CD4-positive, alpha-beta T cell treated with Interleukin-15 for 1 hour (primary cell): ENCODE measurements at regions not wholly inside any gene's neighbourhood (a gene's known extent, or its start where the extent isn't known, plus 50 kb on each side); places are given as distances from the start of the nearest gene placed in this dataset.
"Not testable (repeated sequence)": the region's sequence is repeated elsewhere in the genome, so short reads cannot be mapped to it uniquely, and the experiment has no call there.

Experiments used
- DNase-seq: peaks from one replicate; pipeline ENCODE4 v3.0.0-alpha.2; 2020

DNA sequence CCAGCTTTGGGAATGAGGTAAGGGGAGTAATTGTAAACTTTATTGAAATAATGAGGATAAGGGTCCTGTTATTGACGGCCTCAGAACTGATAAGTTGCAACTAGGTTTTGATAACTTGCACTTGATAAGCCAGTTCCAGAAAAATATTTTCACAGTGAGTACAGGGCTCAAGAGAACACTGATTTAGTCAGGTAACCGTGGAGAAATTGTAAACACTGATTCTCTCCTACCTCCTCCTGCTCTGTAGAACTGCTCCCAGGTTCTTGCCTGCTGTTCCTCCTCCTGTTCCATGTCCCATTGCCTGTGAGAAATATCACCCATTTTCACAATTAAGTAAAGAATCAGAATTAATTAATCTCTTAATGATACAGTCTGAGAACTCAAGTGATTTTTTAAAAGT lies 55.0 kb upstream of the CXXC4 start:
- DNase-seq = no peak

DNA sequence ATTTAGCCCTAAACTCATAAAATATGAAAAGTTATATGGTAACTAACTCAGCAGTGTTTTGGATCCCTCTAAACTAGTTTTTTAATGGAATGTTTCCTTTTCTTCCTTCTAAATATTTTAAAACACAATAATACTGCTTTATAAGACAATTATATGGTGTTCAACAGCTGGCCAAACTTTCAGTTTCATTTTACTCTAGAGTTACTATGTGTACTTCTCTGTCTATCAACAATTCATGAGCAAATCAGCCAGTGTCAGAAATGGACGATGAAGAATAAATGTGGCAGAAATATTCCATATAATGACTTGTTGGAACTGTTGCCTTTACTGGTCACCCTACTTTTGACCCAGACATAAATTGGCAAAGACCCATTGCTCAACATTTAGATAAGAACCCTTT lies 64.8 kb upstream of the CXXC4 start:
- no peak for DNase-seq

DNA sequence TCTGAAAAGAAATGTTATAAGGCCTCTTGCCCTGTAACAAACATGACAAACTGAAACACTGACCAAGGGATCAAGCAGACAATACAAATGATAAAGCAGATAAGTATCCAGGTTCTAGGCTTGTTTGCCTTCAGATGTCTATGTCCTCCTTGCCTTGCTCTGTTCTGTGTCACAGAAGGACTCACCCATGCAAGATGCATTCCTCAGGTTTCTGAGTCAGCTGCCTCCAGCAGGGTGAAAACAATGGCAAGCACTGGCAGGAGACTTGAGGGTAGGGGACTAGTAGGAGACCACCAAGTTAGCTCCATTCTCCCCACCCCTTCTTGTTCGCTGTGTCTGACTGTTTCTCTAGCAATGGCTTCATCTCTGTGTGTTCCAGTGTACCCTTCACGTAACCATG lies 76.6 kb upstream of the CXXC4 start:
- no peak for DNase-seq

DNA sequence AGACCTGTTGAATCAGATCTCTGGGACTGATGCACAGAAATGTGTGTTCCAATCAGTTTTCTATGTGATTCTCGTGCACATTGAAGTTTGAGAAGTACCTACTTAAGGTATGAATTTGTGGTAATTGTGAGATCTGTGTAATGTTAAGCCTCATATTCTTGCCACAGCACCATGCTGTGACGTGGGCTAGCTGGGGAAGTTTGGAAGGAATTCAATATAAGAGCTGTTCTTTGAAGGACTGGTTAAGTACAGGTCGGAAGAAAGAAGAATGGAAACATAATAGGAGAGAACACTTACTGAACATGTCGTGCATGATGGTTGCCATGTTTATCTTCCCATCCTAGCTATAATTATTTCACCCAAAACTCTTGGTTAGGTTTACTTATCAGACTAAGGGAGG lies 79.7 kb upstream of the CXXC4 start:
- DNase-seq = no peak

DNA sequence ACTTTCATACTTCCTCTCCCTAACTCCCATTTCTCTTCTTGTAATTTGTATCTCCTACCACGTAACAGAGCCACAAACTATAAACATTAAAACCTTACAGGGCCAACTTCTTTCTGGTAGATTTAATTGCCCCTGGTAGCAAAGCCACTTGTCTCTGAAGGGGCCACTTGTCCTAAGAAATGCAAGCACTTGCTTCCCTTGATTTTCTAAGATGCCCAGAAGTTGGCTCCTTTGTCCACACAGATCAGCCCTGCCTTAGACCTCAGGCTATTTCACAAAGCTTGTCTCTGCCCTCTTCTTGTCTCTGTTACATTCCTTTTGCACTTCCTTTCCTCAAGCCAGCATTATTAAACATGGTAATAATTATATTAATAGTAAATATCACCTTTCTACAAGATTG lies 80.6 kb upstream of the CXXC4 start:
- DNase-seq = no peak

DNA sequence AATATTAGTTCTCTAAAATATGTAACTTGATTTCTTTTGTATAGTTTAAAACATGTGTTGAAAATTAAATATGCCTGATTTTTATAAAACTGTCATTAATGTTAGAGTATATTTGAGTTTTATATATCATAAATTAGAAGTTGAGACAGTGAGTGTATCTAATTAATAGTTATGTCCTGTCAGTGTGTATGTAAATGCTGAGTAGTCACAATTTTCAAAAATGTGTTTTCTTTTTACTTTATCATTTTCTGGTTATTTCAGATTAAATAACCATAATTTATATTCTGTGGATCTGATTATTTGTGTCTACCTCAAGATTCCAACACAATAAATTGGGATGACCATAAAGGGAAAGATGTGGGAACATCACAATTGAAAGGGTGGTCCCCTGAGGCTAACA lies 82.7 kb upstream of the CXXC4 start:
- DNase-seq = no peak

DNA sequence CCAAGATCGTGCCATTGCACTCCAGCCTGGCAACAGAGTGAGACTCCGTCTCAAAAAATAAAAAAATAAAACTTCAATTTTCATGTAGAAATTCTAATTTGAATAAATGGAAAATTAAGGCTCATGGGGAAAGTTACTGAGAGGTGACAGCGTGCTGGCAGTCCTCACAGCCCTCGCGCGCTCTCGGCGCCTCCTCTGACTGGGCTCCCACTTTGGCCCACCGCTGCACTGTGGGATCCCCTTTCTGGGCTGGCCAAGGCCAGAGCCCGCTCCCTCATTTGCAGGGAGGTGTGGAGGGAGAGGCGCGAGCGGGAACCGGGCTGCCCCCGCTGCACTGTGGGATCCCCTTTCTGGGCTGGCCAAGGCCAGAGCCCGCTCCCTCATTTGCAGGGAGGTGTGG lies 86.8 kb upstream of the CXXC4 start:
- DNase-seq = not testable (repeated sequence)

DNA sequence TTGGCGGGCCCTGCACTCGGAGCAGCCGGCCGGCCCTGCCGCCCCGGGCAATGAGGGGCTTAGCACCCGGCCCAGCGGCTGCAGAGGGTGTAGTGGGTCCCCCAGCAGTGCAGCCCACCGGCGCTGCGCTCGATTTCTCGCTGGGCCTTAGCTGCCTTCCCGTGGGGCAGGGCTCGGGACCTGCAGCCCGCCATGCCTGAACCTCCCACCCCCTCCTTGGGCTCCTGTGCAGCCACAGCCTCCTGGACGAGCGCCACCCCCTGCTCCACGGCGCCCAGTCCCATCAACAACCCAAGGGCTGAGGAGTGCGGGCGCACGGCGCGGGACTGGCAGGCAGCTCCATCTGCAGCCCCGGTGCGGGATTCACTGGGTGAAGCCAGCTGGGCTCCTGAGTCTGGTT lies 87.4 kb upstream of the CXXC4 start:
- DNase-seq = not testable (repeated sequence)

DNA sequence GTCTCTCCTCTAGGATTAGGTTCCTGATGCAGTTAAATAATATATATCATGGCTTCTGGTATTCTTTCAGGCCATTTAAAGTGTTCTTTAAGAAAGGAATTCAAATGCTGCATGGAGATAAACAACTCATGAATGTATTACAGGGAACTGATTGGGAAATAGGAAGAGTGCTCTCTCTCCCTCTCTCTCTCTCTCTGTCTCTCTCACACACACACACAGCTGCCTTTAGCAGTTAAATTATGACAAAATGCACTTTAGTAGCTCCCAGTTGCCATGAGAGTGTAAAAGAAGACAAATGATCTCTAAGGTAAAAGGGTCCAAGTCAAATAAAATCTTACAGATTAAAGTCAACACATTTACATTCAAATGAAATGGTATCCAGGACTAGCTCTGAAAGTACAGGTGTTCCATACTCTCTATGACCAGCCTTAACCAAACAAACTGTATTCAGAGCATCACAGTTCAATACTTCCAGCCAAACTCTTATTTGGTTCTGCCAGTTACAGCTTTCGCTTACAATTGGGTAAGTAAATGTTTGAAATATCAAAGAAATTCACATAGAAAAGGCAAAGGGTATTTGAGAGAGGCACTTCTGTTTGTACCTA lies 94.7 kb upstream of the CXXC4 start:
- no peak for DNase-seq

DNA sequence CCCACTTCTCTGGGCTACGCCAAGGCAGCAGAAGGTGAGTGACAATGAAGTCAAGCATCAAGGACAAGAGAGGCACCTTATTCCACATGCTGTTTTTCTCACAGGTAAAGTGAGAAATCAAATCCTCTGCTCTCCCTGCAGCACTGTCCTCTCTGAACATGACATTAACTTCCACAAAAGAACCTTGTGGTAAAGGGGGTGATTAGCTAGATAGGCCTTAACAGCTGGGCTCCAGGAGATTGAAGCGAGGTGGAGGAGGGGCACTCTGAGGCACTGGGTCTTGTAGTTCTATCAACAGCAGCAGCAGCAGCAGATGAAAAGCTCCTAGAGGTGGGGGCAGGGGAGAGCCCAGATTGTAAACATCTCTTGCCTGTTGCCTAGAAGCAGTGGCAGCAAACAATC lies 96.8 kb upstream of the CXXC4 start:
- DNase-seq = no peak

DNA sequence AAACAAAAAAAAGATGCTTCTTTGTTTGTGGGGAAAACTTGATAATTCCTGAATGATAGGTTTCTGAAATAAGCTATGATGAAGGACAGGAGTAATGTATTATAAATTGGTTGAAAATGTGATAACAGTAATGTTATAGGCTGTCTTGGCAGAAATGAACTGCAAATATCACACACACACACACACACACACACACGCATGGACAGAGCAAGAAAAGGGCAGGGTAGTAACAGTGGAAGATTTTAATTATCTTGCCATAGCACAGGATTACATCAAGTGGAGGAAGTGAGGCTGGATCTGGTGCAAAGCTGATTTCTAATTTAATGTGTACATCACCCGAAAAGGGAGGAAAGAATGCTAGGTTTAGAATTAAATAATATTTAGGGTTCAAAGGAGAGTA lies 97.5 kb upstream of the CXXC4 start:
- no peak for DNase-seq

DNA sequence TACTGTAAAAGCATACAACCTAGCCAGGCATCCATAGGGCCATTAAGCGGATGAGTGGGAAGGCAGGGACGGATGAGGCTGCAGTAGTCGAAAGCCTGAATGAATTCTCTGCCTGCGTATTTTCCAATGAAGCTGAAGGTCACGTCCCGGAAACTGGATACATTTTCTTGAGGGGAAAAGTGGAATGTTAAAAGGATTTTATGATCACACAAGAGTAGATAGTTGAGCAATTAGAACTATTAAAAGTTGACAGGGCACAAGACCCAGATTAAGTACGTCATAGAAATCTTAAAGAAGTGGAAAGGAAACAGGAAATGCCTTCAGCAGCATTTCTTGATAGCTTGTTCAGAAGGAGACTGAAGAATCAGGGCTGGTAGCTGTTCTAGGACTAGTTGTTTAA lies 98.3 kb upstream of the CXXC4 start:
- no peak for DNase-seq

DNA sequence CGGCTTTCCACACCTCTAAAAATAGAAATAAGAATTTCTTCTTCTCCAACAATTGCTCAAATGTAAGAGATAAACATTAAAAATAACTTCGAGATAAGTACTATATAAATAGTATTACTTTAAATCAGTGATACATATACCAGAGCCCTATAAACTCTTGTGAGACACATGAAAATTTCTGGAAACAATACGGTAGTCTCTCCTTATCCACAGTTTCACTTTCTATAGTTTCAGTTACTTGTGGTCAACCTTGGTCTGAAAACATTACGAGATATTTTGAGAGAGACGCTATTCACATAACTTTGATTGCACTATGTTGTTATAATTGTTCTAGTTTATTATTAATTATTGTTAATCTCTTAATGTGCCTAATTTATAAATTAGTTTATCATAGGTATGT lies 101.5 kb upstream of the CXXC4 start:
- no peak for DNase-seq

DNA sequence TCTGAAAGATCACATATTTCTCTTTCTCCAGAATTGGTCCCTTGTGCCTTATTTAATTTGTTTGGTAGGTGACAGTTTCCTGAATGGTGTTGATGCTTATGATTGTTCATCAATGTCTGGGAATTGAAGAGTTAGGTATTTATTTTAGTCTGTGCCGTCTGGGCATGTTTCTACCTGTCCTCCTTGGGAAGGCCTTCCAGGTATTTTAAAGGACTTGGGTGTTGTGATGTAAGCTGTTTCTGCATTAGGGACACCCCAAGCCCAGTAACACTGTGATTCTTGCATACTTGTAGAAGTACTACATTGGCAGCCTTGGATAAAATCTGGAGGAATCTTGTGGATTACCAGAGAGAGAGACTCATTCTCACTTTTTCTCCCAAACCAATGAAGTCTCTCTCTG lies 120.8 kb upstream of the CXXC4 start:
- no peak for DNase-seq

DNA sequence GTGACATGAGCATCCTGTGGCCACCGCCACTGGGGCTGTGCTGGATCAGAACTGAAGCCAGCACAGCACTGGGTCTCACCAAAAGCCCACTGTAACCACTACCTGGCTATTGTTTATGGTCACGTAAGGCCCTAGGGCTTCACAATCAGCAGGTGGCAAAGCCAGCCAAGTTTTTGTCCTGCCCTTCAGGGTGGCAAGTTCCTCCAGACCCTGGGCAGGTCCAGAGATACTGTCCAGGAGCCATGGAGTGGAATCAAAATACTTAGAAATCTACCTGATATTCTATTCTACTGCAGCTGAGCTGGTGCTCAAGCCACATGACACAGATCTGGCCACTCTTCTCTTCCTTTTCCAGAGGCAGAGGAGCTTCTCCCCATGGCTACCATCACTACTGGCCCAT lies 121.2 kb upstream of the CXXC4 start:
- DNase-seq = no peak

DNA sequence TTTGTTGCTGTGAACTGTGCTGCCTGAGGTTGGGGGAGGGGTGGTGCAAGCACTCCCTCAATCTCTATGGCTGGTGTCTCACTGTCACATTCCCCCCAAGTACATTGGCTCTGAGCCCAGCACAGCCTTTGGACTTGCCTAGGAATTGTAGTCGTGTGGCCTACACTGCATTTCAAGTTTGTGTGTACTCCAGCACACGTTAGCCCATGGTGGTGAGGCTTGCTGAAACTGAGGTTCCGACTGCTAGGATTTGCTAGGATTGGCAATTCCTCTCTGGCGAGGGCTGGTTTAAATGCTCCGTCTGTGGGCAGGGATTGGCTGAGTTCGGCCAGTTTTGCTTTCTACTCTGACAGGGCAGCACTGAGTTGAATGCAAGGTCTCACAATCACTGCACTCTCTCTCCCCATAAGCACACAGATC lies 121.7 kb upstream of the CXXC4 start:
- no peak for DNase-seq

DNA sequence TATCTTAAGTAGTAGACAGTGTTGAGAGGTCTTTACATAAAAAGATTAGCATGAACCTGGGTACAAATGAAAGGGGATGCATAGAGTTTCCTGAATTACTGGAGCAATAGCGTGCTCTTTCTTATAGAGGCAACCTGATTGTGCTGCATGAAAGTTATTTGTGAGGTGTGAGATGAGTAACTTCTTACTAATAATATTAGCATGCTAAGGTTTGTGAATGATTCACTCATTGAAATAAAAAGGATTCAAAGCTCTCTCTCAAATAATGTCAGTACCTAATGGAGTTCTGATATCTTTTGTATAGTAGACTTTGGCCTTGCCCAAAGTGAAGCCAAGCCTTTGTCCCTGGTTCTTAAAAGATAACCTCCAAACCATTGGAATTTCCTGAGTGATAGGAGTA lies 131.0 kb upstream of the CXXC4 start:
- no peak for DNase-seq

DNA sequence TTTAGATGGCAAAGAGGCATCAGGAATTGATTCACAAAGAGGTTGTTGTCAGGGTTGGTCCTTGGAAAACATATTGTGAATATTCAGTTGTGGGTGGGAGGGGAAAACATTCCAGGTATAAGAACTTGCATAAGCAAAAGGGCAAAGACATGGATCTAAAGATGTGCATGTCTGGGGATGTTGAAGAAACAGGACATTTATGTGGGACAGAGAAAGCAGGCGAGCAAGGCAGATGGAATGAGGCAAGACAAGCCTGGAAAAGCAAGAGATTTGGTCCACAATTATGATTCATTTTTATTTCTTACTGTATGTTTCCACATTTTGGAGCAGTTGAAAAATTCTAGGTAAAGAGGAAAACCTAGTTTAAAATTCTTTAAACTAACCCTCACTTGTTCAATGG lies 134.9 kb upstream of the CXXC4 start:
- no peak for DNase-seq

DNA sequence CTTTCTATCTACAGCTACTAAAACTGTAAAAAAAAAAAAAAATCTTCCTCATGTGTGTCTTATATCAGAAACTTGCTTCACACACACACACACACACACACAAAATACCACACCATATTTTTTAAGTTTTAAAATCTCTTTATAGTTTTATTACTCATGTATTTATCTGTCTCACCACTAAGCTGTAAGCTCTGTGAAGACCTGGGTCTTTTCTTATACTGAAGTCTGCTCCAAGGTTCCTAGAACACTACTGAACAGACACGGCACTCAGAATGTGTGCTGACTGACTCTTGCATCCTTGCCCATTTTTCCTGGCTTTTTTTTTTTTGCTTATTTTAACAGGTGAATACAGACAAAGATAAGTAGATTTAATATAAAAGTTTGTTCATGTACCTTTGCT lies 135.6 kb upstream of the CXXC4 start:
- no peak for DNase-seq

DNA sequence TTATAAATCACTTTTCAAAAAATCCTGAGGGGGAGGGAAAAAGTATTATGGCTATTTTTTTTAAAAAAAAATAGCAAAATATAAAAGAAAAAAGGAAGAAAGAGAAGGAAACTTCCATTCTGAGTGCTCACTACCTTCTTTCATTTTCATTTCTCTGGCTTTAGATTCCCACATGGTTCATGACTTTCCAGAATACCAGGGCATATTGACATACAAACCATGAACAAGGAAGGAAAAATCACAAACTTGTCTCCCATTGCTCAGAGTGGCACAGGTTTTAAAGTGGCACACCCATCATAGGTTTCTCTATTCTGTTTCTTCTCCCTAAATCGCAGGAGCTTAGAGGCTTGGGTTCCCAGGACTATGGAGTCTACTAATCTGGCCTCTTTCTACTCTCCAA lies 136.3 kb upstream of the CXXC4 start:
- DNase-seq = no peak

DNA sequence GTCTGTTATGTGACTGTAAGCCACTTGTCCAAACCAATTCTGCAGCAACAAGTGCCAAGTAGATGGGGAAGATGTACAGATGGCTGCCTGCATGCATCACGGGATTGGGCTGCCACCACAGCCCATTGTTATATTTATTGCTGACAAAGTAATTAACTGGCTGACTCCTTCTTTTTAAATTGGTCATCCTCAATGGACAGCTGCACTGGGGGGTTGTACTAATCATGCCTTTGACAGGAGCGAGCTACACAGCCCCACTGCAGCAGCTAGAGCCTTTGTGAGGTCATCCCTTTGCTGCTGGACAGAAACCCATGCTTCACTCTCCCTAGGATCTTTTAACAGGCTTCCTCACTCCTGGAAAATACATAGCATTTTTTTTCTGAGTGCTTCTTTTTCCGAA lies 146.7 kb upstream of the CXXC4 start:
- no peak for DNase-seq

DNA sequence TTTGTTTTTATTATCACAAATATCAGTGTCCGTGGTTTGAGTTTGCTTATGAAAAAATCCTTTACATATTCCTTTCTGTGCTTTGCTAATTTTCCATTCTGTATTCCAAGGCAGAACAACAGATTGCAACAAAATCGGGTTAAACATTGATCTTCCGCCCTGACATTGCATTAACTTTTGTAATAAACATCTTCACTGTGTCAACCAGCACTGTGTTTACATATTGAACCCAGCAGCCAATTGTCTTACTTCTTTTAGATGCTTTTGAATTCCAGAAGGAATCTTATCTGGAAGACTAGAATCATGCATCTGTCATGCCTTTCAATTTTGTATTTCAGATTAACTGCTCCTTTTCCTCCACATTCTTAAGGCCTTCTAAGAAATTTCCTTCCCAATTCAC lies 147.8 kb upstream of the CXXC4 start:
- no peak for DNase-seq

DNA sequence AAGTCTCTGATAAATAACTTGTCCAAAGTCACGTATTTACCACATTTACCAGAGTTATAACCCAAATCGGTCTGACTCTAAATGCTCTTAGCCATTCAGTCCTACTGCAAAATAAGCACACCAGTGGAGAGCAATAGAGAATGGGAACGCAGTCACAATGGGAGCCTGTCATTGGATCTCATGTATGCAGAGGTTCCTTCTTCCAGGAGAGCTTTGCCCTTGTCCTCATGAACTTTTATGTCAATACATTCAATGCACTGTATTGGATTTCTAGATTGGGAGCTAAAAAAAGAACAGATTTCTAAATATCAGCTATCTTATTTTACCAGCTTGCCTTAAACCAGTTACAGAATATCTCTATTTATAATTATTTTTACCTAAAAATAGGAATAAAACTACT lies 149.1 kb upstream of the CXXC4 start:
- DNase-seq = no peak

DNA sequence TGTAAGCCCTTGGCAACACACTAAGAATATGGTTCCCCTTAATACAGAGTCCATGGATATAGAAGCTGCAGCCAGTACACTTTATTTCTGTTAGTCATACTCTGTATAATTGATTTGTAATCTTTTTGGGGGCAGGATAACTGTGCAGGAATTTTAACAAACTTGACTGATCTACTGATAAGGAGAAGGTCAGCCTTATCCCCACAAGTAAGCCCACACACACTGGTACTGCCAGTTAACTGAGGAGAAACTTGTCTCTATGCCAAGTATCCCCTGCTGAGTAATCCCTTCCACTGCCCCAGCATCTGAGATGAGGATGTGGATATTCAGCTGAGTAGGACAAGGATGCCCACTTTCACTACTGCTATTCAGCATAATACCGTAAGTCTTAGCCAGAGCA lies 154.9 kb upstream of the CXXC4 start:
- DNase-seq = no peak

DNA sequence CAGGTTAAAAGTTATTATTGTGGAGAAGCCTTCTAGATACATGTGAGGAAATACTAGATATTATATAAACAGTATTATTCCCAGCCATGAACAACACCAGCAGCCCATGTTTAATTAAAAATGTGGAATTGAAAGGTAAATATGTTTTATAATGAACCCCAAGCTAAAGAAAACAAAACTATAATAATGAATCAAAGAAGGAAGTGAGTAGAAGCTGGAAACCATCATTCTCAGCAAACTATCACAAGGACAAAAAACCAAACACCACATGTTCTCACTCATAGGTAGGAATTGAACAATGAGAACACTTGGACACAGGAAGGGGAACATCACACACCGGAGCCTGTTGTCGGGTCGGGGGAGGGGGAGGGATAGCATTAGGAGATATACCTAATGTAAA lies 167.6 kb upstream of the CXXC4 start:
- DNase-seq = not testable (repeated sequence)

DNA sequence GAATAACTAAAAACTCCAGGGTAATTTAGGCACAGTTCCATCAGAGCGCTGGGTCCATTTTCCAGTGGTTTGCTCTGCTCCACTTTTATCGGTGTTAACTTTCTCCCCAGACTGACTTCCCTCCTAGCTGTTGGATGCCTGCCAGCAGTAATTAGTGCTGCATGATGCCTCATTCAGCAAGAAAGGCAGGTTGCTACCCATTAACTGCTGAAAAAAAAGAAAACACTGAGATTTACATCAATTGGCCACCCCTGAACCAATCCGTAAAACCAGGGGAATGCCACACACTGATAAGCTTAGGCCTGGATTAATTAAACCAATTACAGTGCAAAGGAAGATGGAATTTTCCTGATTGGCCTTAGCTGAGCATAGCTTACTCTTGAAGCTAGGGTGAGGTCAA lies 182.4 kb upstream of the CXXC4 start:
- DNase-seq = no peak
